Heart left ventricle (tissue), 13 donors: ENCODE measurements at regions not wholly inside any gene's neighbourhood (a gene's known extent, or its start where the extent isn't known, plus 50 kb on each side); places are given as distances from the start of the nearest gene placed in this dataset.

ENCODE experiments used
- POLR2A ChIP-seq, 2 donors: fragments of 450-650 bp; IDR thresholded peaks; one replicate each; pipeline ENCODE4 v1.6.1; 2017; ENCODE audit warnings: antibody characterized with exemption in 2 of 2, mild to moderate bottlenecking in 2 of 2, moderate library complexity in 2 of 2
- TF ChIP-seq, protein P1 (sequence below), 12 donors: fragments of 200-600 bp; sonication (generic) in 4 of 12; IDR thresholded peaks; one replicate each; pipeline versions ENCODE4 v1.5.0 to v1.8.0; 2018 to 2022; ENCODE audit warnings: antibody characterized with exemption in 12 of 12, mild to moderate bottlenecking in 5 of 12
- donor health status: ischemic (EF 13 %, LVEDD 7.1; RV severe dilation, severe dysfunction).
- donor health status: DM: no; HTN: yes; CAD: no.
- donor health status: DM: no; HTN: no; CAD: no.
- donor health status: ischemic (EF 25% LVEDD 6.9; RV normal size, moderate dysfunction).
- donor health status: ischemic (EF 25% LVEDD 5.7; RV mildly dilated, moderate dysfunction).
- donor health status: ischemic (EF 35%, LVEDD 5.7; RV mildly dilated, moderate dysfunction).
- donor health status: nonischemic (EF 11% LVEDD 7.7; RV severe dilation, severe dysfunction).
- donor health status: DM: yes; HTN: yes; CAD: no.
- donor health status: PGD.
- donor health status: ischemic (EF 29% LVEDD 5.4; RV normal size, mild dysfunction).
- donor health status: nonischemic (EF 23%, LVEDD 6.1; RV moderate dilation, normal function).

DNA sequence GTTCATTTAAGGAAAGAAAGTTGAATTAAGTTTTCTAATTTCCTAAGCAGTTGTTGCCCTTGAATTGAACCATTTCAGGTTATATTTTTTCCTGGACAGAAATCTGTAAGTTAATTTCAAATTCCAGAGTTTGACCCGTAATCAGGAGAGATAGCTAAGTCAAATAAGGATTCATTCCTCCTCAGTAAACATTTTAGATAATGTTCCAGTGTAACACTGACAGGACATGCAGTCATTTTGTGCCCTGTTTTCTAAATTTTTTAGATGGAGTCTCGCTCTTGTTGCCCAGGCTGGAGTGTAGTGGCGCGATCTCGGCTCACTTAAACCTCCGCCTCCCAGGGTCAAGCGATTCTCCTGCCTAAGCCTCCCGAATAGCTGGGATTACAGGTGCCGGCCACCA lies 371.7 kb downstream of the DIPK2A start:
- no peak for TF ChIP-seq POLR2A (IDR thresholded peaks at IDR 0.05)
- TF ChIP-seq, protein P1, sequence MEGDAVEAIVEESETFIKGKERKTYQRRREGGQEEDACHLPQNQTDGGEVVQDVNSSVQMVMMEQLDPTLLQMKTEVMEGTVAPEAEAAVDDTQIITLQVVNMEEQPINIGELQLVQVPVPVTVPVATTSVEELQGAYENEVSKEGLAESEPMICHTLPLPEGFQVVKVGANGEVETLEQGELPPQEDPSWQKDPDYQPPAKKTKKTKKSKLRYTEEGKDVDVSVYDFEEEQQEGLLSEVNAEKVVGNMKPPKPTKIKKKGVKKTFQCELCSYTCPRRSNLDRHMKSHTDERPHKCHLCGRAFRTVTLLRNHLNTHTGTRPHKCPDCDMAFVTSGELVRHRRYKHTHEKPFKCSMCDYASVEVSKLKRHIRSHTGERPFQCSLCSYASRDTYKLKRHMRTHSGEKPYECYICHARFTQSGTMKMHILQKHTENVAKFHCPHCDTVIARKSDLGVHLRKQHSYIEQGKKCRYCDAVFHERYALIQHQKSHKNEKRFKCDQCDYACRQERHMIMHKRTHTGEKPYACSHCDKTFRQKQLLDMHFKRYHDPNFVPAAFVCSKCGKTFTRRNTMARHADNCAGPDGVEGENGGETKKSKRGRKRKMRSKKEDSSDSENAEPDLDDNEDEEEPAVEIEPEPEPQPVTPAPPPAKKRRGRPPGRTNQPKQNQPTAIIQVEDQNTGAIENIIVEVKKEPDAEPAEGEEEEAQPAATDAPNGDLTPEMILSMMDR (IDR thresholded peaks at IDR 0.05): no peak
